ENCODE measurements at regions not wholly inside any gene's neighbourhood (a gene's known extent, or its start where the extent isn't known, plus 50 kb on each side); places are given as distances from the start of the nearest gene placed in this dataset.

DNA sequence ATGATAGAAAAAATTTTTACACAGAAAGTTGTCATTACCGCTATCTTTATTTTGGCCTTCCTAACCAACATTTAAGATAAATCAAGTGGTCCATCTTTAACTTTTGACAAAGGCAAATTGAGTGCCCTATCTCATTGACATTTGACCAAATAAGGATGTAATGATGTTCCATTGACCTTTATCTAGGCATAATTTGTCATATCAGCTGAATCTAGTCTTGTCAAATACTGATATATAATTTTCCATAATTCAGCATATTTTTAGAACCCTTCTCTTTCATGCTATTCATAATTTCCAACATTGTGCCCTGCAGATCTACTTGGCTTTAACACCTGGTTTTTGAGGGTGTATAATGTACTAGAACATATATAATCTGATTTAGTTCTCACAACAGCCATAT lies 63.8 kb downstream of the XCL1 start:
- Histone ChIP-seq H3K27ac (ENCODE audit: low read length) (no peak overlapping the region), H3K9ac (ENCODE audit: low read length) (no peak overlapping the region), H3K4me3 (ENCODE audit: low read length) (no peak overlapping the region), H3K4me2 (ENCODE audit: low read length) (no peak overlapping the region), H3K36me3 (ENCODE audit: low read depth, low read length) (no peaks in the 10 kb centered on the region), H2AFZ (ENCODE audit: low read length) (no peak overlapping the region), H3K27me3 (ENCODE audit: low read length) (no peaks in the 10 kb centered on the region), H3K4me1 (ENCODE audit: insufficient read depth, low read length) (peaks cover 17% of the 10 kb centered on the region), H3K9me2 (replicated peaks; ENCODE audit: low read length) (no peaks in the 10 kb centered on the region), H4K20me1 (ENCODE audit: low read length) (no peaks in the 10 kb centered on the region), H3K9me3 (ENCODE audit: low read length) (no peaks in the 10 kb centered on the region), H3K79me2 (ENCODE audit: low read length) (no peaks in the 10 kb centered on the region), H3F3A (ENCODE audit: low read length, unreplicated experiment) (no peaks in the 10 kb centered on the region)
- DNase-seq (no peak), ATAC-seq (no peak)
- intact Hi-C loops (cut with micrococcal nuclease) = no loop called here
- no TSS peak for BruUV-seq (replicated peaks)
- TF ChIP-seq EZH2phosphoT487 (IDR thresholded peaks at IDR 0.05; ENCODE audit: borderline replicate concordance, low read length) = no peak
- TF ChIP-seq EZH2 (IDR thresholded peaks at IDR 0.05; ENCODE audit: low read length, unreplicated experiment) = no peak
- TF ChIP-seq, protein P1, sequence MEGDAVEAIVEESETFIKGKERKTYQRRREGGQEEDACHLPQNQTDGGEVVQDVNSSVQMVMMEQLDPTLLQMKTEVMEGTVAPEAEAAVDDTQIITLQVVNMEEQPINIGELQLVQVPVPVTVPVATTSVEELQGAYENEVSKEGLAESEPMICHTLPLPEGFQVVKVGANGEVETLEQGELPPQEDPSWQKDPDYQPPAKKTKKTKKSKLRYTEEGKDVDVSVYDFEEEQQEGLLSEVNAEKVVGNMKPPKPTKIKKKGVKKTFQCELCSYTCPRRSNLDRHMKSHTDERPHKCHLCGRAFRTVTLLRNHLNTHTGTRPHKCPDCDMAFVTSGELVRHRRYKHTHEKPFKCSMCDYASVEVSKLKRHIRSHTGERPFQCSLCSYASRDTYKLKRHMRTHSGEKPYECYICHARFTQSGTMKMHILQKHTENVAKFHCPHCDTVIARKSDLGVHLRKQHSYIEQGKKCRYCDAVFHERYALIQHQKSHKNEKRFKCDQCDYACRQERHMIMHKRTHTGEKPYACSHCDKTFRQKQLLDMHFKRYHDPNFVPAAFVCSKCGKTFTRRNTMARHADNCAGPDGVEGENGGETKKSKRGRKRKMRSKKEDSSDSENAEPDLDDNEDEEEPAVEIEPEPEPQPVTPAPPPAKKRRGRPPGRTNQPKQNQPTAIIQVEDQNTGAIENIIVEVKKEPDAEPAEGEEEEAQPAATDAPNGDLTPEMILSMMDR (conservative IDR thresholded peaks at IDR 0.05; ENCODE audit: low read depth, low read length) = no peak
- POLR2A ChIA-PET (ENCODE audit: unreplicated experiment) = no interaction called here
- CTCF ChIA-PET = no interaction called here

DNA sequence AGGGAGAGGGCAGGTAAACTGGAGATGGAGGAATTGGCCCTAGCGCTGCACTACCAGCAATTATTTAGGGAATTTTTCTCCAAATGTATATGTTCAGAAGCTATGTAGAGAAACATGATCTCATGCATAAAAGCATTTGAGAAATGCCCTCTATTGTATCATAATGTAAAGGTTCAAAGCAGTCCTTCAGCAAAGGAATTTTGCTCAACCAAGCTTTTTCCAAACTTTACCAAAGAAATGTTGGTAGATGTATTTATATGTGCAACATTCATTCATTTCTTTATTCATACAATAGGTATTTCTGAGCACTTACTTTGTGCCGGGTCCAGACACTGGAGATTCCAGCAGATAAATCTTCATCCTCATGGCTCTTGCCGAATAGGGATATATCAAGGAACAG lies 64.4 kb downstream of the XCL1 start:
- no peaks in the 10 kb centered on the region for H3F3A ChIP-seq (ENCODE audit: low read length, unreplicated experiment)
- TF ChIP-seq EZH2 (IDR thresholded peaks at IDR 0.05; ENCODE audit: low read length, unreplicated experiment) = no peak
- TF ChIP-seq EZH2phosphoT487 (IDR thresholded peaks at IDR 0.05; ENCODE audit: borderline replicate concordance, low read length) = no peak
- TF ChIP-seq, protein P1 (conservative IDR thresholded peaks at IDR 0.05; ENCODE audit: low read depth, low read length) = no peak
- intact Hi-C loops (cut with micrococcal nuclease) = no loop called here
- no peaks in the 10 kb centered on the region for H3K9me3 ChIP-seq (ENCODE audit: low read length)
- no peak overlapping the region for H2AFZ ChIP-seq (ENCODE audit: low read length)
- H3K27ac ChIP-seq (ENCODE audit: low read length) = no peak overlapping the region
- H4K20me1 ChIP-seq (ENCODE audit: low read length) = no peaks in the 10 kb centered on the region
- H3K4me1 ChIP-seq (ENCODE audit: insufficient read depth, low read length) = peaks cover 12% of the 10 kb centered on the region
- no TSS peak for BruUV-seq (replicated peaks)
- no peaks in the 10 kb centered on the region for H3K27me3 ChIP-seq (ENCODE audit: low read length)
- no peak overlapping the region for H3K4me2 ChIP-seq (ENCODE audit: low read length)
- POLR2A ChIA-PET (ENCODE audit: unreplicated experiment) = no interaction called here
- CTCF ChIA-PET = no interaction called here
- no peak for ATAC-seq
- H3K9ac ChIP-seq (ENCODE audit: low read length) = no peak overlapping the region
- no peaks in the 10 kb centered on the region for H3K9me2 ChIP-seq (replicated peaks; ENCODE audit: low read length)
- H3K79me2 ChIP-seq (ENCODE audit: low read length) = no peaks in the 10 kb centered on the region
- H3K4me3 ChIP-seq (ENCODE audit: low read length) = no peak overlapping the region
- no peaks in the 10 kb centered on the region for H3K36me3 ChIP-seq (ENCODE audit: low read depth, low read length)
- no peak for DNase-seq

DNA sequence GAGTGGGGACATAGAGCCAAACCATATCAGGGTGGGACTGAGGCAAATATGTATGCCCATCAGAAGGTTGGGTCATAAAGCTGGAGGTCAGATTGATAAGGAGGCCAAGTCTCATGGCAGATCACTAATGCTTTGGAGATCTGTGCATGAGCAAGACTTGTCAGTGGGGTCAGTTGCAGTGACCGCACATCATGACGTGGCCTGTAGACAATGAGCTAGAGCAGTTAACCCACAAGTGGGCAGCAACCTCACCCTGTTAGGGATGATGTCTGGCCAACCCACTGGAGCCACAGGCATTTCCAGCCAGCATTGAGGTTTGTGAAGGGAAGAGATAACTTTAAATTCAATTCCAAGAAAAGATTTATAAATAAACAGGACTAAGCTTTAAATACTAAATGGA lies 66.7 kb downstream of the XCL1 start:
- H3K9me2 ChIP-seq (replicated peaks; ENCODE audit: low read length) = no peaks in the 10 kb centered on the region
- no peaks in the 10 kb centered on the region for H3K9me3 ChIP-seq (ENCODE audit: low read length)
- no peaks in the 10 kb centered on the region for H3K27me3 ChIP-seq (ENCODE audit: low read length)
- ChIA-PET POLR2A (ENCODE audit: unreplicated experiment) (no interaction called here), CTCF (no interaction called here)
- H3K4me3 ChIP-seq (ENCODE audit: low read length) = no peak overlapping the region
- ATAC-seq = no peak
- intact Hi-C loops (cut with micrococcal nuclease) = no loop called here
- TF ChIP-seq, protein P1 (conservative IDR thresholded peaks at IDR 0.05; ENCODE audit: low read depth, low read length) = no peak
- H3K9ac ChIP-seq (ENCODE audit: low read length) = no peak overlapping the region
- no peaks in the 10 kb centered on the region for H3K4me1 ChIP-seq (ENCODE audit: insufficient read depth, low read length)
- H3K36me3 ChIP-seq (ENCODE audit: low read depth, low read length) = no peaks in the 10 kb centered on the region
- no peaks in the 10 kb centered on the region for H4K20me1 ChIP-seq (ENCODE audit: low read length)
- no peak for DNase-seq
- no peak overlapping the region for H3K4me2 ChIP-seq (ENCODE audit: low read length)
- H3K27ac ChIP-seq (ENCODE audit: low read length) = no peak overlapping the region
- H2AFZ ChIP-seq (ENCODE audit: low read length) = no peak overlapping the region
- BruUV-seq (replicated peaks) = no TSS peak
- H3F3A ChIP-seq (ENCODE audit: low read length, unreplicated experiment) = no peaks in the 10 kb centered on the region
- H3K79me2 ChIP-seq (ENCODE audit: low read length) = no peaks in the 10 kb centered on the region
